ENCODE measurements at regions not wholly inside any gene's neighbourhood (a gene's known extent, or its start where the extent isn't known, plus 50 kb on each side); places are given as distances from the start of the nearest gene placed in this dataset.

DNA sequence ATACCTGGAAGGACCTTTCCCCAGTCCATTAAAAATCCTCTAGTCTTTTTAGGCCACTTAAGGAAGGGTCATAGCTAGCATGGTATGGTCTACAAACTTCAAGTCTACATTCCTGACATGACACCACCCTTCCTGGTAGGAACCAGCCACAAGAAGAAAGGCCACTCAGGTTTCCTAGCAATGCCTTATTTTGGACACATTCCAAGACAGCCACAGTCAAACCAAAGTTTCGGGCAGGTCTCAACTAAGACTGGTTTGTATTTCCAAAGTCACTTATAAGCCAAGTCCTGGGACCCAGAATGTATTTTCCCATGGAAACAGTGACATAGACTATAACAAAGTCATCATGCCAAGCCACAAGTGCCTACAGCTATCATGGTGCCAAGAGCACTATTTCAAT lies 50.6 kb upstream of the SLC44A3 start:
- Histone ChIP-seq H3K9me3 (ENCODE audit: control insufficient read depth, low read depth, low read length) (no peaks in the 10 kb centered on the region), H3K27me3 (ENCODE audit: control insufficient read depth, extremely low read depth, insufficient read depth, low read length) (no peaks in the 10 kb centered on the region), H3K4me3 (ENCODE audit: control insufficient read depth in 2 of 3, extremely low read depth in 1 of 3, insufficient read depth in 2 of 3, low read depth in 1 of 3, low read length in 3 of 3) (no peak overlapping the region), H4K20me1 (ENCODE audit: control insufficient read depth, extremely low read depth, insufficient read depth, low read length) (no peaks in the 10 kb centered on the region), H3K4me1 (ENCODE audit: control insufficient read depth, extremely low read depth, insufficient read depth, low read length) (peaks cover 14% of the 10 kb centered on the region), H3K9me1 (ENCODE audit: control insufficient read depth, extremely low read depth, insufficient read depth, low read length) (no peaks in the 10 kb centered on the region), H3K79me2 (ENCODE audit: control insufficient read depth, insufficient read depth, low read length) (no peaks in the 10 kb centered on the region), H3K36me3 (ENCODE audit: control insufficient read depth in 2 of 2, extremely low read depth in 1 of 2, insufficient read depth in 2 of 2, low read length in 2 of 2) (no peaks in the 10 kb centered on the region), H3K4me2 (ENCODE audit: control insufficient read depth, extremely low read depth, insufficient read depth, low read depth, low read length) (no peak overlapping the region), H3K27ac (ENCODE audit: control insufficient read depth, insufficient read depth, low read length) (no peak overlapping the region), H2AFZ (ENCODE audit: control insufficient read depth, low read length) (no peak overlapping the region), H3K9ac (ENCODE audit: control insufficient read depth, extremely low read depth, insufficient read depth, low read length) (no peak overlapping the region)
- dilution Hi-C loops (cut with MboI; ENCODE audit: extremely low pct_ligation_motif_present, low sequenced_read_pairs): no loop called here
- TF ChIP-seq EZH2 (IDR thresholded peaks at IDR 0.05; ENCODE audit: low read length): no peak
- TF ChIP-seq, protein P1, sequence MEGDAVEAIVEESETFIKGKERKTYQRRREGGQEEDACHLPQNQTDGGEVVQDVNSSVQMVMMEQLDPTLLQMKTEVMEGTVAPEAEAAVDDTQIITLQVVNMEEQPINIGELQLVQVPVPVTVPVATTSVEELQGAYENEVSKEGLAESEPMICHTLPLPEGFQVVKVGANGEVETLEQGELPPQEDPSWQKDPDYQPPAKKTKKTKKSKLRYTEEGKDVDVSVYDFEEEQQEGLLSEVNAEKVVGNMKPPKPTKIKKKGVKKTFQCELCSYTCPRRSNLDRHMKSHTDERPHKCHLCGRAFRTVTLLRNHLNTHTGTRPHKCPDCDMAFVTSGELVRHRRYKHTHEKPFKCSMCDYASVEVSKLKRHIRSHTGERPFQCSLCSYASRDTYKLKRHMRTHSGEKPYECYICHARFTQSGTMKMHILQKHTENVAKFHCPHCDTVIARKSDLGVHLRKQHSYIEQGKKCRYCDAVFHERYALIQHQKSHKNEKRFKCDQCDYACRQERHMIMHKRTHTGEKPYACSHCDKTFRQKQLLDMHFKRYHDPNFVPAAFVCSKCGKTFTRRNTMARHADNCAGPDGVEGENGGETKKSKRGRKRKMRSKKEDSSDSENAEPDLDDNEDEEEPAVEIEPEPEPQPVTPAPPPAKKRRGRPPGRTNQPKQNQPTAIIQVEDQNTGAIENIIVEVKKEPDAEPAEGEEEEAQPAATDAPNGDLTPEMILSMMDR (optimal IDR thresholded peaks at IDR 0.05 in 1 of 3, IDR thresholded peaks at IDR 0.05 in 1 of 3, conservative IDR thresholded peaks at IDR 0.05 in 1 of 3; ENCODE audit: extremely low read depth in 1 of 3, insufficient read depth in 2 of 3, low read length in 3 of 3): no peak
- peak; percentile 84 for FAIRE-seq
- no peak for DNase-seq (ENCODE audit: low read depth, low spot score)

DNA sequence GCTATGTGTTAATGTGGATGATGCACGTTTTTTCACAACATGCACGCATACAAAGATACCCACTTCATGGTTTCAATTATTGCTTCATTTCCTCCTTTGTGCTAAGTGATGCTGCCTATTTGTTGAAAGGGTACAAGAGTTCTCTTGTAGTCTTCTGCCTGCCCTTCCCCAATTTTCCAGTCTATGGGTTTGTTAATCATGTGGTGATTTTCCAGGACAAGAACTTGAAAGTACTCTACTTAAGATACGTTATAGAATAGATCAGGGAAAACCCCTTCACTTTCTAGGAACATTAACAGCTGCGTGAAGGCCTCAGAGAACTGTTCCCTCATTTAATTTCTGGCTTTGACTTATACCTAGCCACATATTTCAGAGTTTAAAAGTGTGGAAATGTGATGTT lies 52.1 kb upstream of the SLC44A3 start:
- Histone ChIP-seq H3K36me3 (ENCODE audit: control insufficient read depth in 2 of 2, extremely low read depth in 1 of 2, insufficient read depth in 2 of 2, low read length in 2 of 2) (no peaks in the 10 kb centered on the region), H2AFZ (ENCODE audit: control insufficient read depth, low read length) (no peak overlapping the region), H3K79me2 (ENCODE audit: control insufficient read depth, insufficient read depth, low read length) (no peaks in the 10 kb centered on the region), H3K9me3 (ENCODE audit: control insufficient read depth, low read depth, low read length) (no peaks in the 10 kb centered on the region), H4K20me1 (ENCODE audit: control insufficient read depth, extremely low read depth, insufficient read depth, low read length) (no peaks in the 10 kb centered on the region), H3K4me1 (ENCODE audit: control insufficient read depth, extremely low read depth, insufficient read depth, low read length) (peaks cover 5% of the 10 kb centered on the region), H3K9ac (ENCODE audit: control insufficient read depth, extremely low read depth, insufficient read depth, low read length) (no peak overlapping the region), H3K4me3 (ENCODE audit: control insufficient read depth in 2 of 3, extremely low read depth in 1 of 3, insufficient read depth in 2 of 3, low read depth in 1 of 3, low read length in 3 of 3) (no peak overlapping the region), H3K27ac (ENCODE audit: control insufficient read depth, insufficient read depth, low read length) (no peak overlapping the region), H3K4me2 (ENCODE audit: control insufficient read depth, extremely low read depth, insufficient read depth, low read depth, low read length) (no peak overlapping the region), H3K9me1 (ENCODE audit: control insufficient read depth, extremely low read depth, insufficient read depth, low read length) (no peaks in the 10 kb centered on the region), H3K27me3 (ENCODE audit: control insufficient read depth, extremely low read depth, insufficient read depth, low read length) (no peaks in the 10 kb centered on the region)
- dilution Hi-C loops (cut with MboI; ENCODE audit: extremely low pct_ligation_motif_present, low sequenced_read_pairs): no loop called here
- FAIRE-seq: no peak
- no peak for DNase-seq (ENCODE audit: low read depth, low spot score)
- TF ChIP-seq, protein P1 (optimal IDR thresholded peaks at IDR 0.05 in 1 of 3, IDR thresholded peaks at IDR 0.05 in 1 of 3, conservative IDR thresholded peaks at IDR 0.05 in 1 of 3; ENCODE audit: extremely low read depth in 1 of 3, insufficient read depth in 2 of 3, low read length in 3 of 3): no peak
- no peak for TF ChIP-seq EZH2 (IDR thresholded peaks at IDR 0.05; ENCODE audit: low read length)
